Fibroblast of skin of abdomen (primary cell): ENCODE measurements at regions not wholly inside any gene's neighbourhood (a gene's known extent, or its start where the extent isn't known, plus 50 kb on each side); places are given as distances from the start of the nearest gene placed in this dataset.
"Not testable (repeated sequence)": the region's sequence is repeated elsewhere in the genome, so short reads cannot be mapped to it uniquely, and the experiment has no call there.

Experiments used
- DNase-seq: peaks from one replicate; pipeline ENCODE4 v3.0.0-alpha.2; 2013

GRCh38 chr1:96079581-96079980 is 642.0 kb upstream of the PTBP2 start:
- no peak for DNase-seq

- no peak for DNase-seq
Measured at GRCh38 chr1:96080925-96081324, 640.7 kb upstream of the PTBP2 start.

GRCh38 chr1:96087719-96088118 is 633.9 kb upstream of the PTBP2 start:
- no peak for DNase-seq

GRCh38 chr1:96090134-96090533 is 631.5 kb upstream of the PTBP2 start:
- DNase-seq = no peak

GRCh38 chr1:96095849-96096612 is 625.6 kb upstream of the PTBP2 start:
- DNase-seq = no peak

GRCh38 chr1:96096613-96097321 is 624.8 kb upstream of the PTBP2 start:
- DNase-seq = no peak

- no peak for DNase-seq
Measured at GRCh38 chr1:96104506-96104905, 617.1 kb upstream of the PTBP2 start.

GRCh38 chr1:96104906-96105305 is 616.7 kb upstream of the PTBP2 start:
- DNase-seq = no peak

- DNase-seq = peak; percentile 1
Measured at GRCh38 chr1:96116731-96117130, 604.9 kb upstream of the PTBP2 start.

GRCh38 chr1:96130432-96130831 is 591.2 kb upstream of the PTBP2 start:
- no peak for DNase-seq

GRCh38 chr1:96144636-96145035 is 576.9 kb upstream of the PTBP2 start:
- no peak for DNase-seq

GRCh38 chr1:96145492-96145891 is 576.1 kb upstream of the PTBP2 start:
- no peak for DNase-seq

- not testable (repeated sequence) for DNase-seq
Measured at GRCh38 chr1:96152957-96153356, 568.6 kb upstream of the PTBP2 start.

GRCh38 chr1:96157101-96157500 is 564.5 kb upstream of the PTBP2 start:
- DNase-seq = no peak

- DNase-seq = no peak
Measured at GRCh38 chr1:96159379-96159778, 562.2 kb upstream of the PTBP2 start.

- no peak for DNase-seq
Measured at GRCh38 chr1:96164053-96164452, 557.5 kb upstream of the PTBP2 start.

GRCh38 chr1:96178053-96178452 is 543.5 kb upstream of the PTBP2 start:
- no peak for DNase-seq

GRCh38 chr1:96183485-96183884 is 538.1 kb upstream of the PTBP2 start:
- no peak for DNase-seq

- no peak for DNase-seq
Measured at GRCh38 chr1:96183928-96184327, 537.7 kb upstream of the PTBP2 start.

GRCh38 chr1:96185181-96185580 is 536.4 kb upstream of the PTBP2 start:
- DNase-seq = no peak

- no peak for DNase-seq
Measured at GRCh38 chr1:96187020-96187419, 534.6 kb upstream of the PTBP2 start.

- no peak for DNase-seq
Measured at GRCh38 chr1:96191165-96191564, 530.4 kb upstream of the PTBP2 start.

- DNase-seq = no peak
Measured at GRCh38 chr1:96206451-96206850, 515.1 kb upstream of the PTBP2 start.

- no peak for DNase-seq
Measured at GRCh38 chr1:96207936-96208335, 513.6 kb upstream of the PTBP2 start.
